ENCODE measurements at regions not wholly inside any gene's neighbourhood (a gene's known extent, or its start where the extent isn't known, plus 50 kb on each side); places are given as distances from the start of the nearest gene placed in this dataset.

DNA sequence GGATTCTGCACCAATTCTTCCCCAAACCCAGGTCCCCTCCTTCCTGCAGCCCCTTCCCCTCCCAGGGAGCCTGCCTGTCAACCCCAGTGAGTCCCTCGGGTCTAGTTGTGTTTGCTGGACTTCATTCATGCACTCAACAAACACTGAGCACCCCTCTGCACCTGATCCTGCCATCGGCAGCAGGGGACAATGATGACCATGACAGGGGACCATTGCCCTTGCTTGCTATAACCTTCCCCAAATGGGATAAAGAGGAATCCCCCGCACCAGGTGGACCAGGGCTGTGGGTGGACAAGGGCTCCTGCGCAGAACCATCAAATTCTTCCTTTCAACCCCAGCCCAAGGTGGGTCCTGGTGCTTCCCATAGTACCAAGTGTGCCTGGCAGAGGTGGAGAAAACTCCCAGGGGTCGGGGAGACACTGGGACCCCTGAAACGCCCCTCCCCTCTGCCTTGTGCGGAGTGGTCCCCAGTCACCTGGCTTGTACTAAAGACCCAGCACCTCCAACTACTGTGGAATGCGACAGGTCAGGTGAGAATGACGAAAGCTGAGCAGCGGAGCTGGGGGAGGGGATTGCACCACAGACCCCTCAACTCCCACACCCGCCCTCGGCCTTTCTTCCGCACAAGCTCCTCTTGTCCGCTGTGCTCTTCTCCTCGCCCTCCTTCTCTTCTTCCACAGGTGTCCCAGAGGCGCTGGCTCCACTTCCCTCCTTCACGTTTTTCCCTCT lies 119.9 kb upstream of the ZNF217 start:
- TF ChIP-seq POLR2A (IDR thresholded peaks at IDR 0.05) (no peak), CTCF (IDR thresholded peaks at IDR 0.05) (no peak)

Measured in right lobe of liver (tissue), 4 donors.